IPS-18a (cell line): ENCODE measurements at regions not wholly inside any gene's neighbourhood (a gene's known extent, or its start where the extent isn't known, plus 50 kb on each side); places are given as distances from the start of the nearest gene placed in this dataset.
"Not testable (repeated sequence)": the region's sequence is repeated elsewhere in the genome, so short reads cannot be mapped to it uniquely, and the experiment has no call there.

Source experiments
- H3K27ac ChIP-seq: one replicate; pipeline ENCODE4 v1.5.1; 2013; ENCODE audit warnings: low read length
- H3K27me3 ChIP-seq: one replicate; pipeline ENCODE4 v1.6.1; 2013; ENCODE audit warnings: mild to moderate bottlenecking, low read length; ENCODE audit not compliant: control insufficient read depth, insufficient read depth
- H3K36me3 ChIP-seq: one replicate; pipeline ENCODE4 v1.6.1; 2013; ENCODE audit warnings: low read depth, low read length; ENCODE audit not compliant: control insufficient read depth
- H3K4me1 ChIP-seq: one replicate; pipeline ENCODE4 v1.6.1; 2013; ENCODE audit warnings: low read depth, low read length; ENCODE audit not compliant: control insufficient read depth
- H3K4me3 ChIP-seq: one replicate; pipeline ENCODE4 v1.5.1; 2013; ENCODE audit warnings: low read length
- H3K9ac ChIP-seq: one replicate; pipeline ENCODE4 v1.6.1; 2013; ENCODE audit warnings: mild to moderate bottlenecking, low read length, moderate library complexity
- H3K9me3 ChIP-seq: one replicate; pipeline ENCODE4 v1.6.1; 2013; ENCODE audit warnings: low read depth, low read length; ENCODE audit not compliant: control insufficient read depth

DNA sequence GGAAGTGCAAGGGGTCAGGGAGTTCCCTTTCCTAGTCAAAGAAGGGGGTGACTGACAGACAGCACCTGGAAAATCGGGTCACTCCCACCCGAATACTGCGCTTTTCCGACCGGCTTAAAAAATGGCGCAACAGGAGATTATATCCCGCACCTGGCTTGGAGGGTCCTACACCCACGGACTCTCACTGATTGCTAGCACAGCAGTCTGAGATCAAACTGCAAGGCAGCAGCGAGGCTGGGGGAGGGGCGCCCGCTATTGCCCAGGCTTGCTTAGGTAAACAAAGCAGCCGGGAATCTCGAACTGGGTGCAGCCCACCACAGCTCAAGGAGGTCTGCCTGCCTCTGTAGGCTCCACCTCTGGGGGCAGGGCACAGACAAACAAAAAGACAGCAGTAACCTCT, 333.8 kb downstream of the CENPW start:
- not testable (repeated sequence) for H3K36me3 ChIP-seq, H3K27ac ChIP-seq, H3K4me1 ChIP-seq, H3K9ac ChIP-seq, H3K27me3 ChIP-seq, H3K4me3 ChIP-seq, H3K9me3 ChIP-seq

DNA sequence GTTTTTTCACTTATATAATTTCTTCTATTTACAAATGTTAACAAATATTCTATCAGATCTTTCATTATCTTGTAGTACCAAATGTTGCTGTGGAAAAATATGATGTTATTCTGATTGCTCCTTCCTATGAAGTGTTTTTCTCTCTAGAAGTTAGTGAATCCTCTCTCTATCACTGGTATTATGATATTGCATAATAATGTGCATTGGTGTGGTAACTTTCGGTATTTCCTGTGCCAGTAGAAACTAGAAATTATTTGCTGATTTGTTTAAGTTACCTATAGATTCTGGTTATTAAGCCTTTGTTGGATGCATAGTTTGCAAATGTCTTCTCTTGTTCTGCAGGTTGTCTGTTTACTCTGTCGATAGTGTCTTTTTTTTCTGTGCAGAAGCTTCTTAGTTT, 342.5 kb downstream of the CENPW start:
- Histone ChIP-seq H3K27me3 (no peaks in the 10 kb centered on the region), H3K36me3 (no peaks in the 10 kb centered on the region), H3K4me3 (no peak overlapping the region), H3K9ac (no peak overlapping the region), H3K27ac (no peak overlapping the region), H3K9me3 (peaks cover 2% of the 10 kb centered on the region), H3K4me1 (no peaks in the 10 kb centered on the region)

DNA sequence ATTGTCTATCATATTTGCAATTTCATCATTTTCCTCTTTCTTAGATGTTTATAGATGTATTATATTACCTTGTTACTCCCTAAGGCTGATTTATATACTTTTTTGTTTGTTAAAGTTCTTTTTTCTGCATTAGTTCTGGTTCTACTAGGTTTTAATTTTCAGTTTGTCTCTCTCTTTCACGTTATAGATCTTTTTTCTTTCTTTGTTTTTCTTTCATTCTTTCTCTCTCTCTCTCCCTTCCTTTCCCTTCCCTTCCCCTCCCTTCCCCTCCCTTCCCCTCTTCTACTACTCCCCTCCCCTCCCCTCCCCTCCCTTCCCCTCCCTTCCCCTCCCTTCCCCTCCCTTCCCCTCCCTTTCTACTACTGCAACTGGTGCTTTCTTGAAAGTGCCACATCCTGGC, 345.3 kb downstream of the CENPW start:
- Histone ChIP-seq H3K9me3 (peaks cover 2% of the 10 kb centered on the region), H3K27ac (no peak overlapping the region)

DNA sequence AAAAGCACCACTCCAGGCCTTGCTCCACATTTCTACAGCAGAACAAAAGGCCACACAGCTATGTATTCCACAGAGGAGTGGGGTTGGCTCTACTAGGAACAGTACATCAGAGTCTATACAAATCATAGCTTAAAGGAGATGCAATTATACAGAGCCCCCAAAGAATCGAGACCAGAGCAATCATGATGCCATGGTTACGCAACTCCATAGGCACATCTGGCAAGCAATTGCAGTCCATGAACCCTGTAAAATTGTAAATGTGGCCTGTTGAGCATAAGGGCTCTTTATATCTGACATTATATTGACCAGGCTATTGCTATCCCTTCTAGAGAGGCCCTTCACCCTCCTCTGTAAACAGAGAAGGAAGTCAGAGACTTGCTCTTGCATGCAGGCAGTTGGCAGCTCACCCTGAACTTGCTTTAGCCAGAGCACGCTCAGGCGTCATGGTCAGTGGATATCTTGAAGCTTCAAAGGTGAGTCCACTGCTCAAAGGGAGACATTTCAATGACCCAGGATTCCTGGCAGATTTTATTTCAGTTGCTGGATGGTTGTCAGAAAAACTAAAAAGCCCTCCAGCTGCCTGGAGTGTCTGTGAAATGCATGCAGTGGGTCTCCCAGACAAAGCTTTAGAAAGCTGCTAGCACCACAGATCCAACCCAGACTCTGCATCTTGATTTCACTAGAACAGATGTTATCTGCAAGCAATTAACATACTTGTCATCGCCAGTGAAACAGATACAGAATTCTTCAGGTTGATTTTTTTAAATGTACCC, 357.2 kb downstream of the CENPW start:
- no peaks in the 10 kb centered on the region for H3K4me1 ChIP-seq
- H3K27me3 ChIP-seq = no peaks in the 10 kb centered on the region
- H3K27ac ChIP-seq = no peak overlapping the region
- no peaks in the 10 kb centered on the region for H3K9me3 ChIP-seq
- H3K9ac ChIP-seq = no peak overlapping the region
- no peaks in the 10 kb centered on the region for H3K36me3 ChIP-seq
- H3K4me3 ChIP-seq = no peak overlapping the region

More for the DNA sequence above, 345.3 kb downstream of the CENPW start:
- no peaks in the 10 kb centered on the region for H3K4me1 ChIP-seq
- no peak overlapping the region for H3K4me3 ChIP-seq
- no peaks in the 10 kb centered on the region for H3K36me3 ChIP-seq
- no peaks in the 10 kb centered on the region for H3K27me3 ChIP-seq
- no peak overlapping the region for H3K9ac ChIP-seq

DNA sequence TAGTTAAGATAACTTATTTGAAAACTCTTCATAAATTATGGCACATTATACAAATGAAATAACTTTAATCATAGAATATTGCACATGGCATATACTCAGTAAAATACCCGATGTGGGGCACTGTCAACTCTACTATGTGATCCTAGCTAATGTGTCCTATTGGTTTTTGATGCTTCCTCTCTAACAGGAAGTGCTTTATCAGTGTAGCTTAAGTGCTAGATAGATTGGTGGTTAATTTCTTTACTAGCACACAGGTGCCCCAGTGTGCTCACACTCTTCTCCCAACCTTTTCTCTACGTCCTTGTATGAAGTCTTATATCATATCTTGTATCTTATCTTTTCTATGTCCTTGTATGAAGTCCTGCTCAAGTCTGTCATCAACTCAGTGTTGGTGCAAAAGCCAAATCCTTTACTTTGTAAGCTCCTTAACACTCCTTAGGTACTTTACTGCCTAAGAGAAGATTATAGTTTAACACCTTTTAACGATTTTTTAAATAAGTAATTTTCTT, 358.9 kb downstream of the CENPW start:
- no peak overlapping the region for H3K27ac ChIP-seq
- H3K27me3 ChIP-seq = no peaks in the 10 kb centered on the region
- H3K36me3 ChIP-seq = no peaks in the 10 kb centered on the region
- H3K4me1 ChIP-seq = no peaks in the 10 kb centered on the region
- no peaks in the 10 kb centered on the region for H3K9me3 ChIP-seq
- H3K4me3 ChIP-seq = no peak overlapping the region
- H3K9ac ChIP-seq = no peak overlapping the region

DNA sequence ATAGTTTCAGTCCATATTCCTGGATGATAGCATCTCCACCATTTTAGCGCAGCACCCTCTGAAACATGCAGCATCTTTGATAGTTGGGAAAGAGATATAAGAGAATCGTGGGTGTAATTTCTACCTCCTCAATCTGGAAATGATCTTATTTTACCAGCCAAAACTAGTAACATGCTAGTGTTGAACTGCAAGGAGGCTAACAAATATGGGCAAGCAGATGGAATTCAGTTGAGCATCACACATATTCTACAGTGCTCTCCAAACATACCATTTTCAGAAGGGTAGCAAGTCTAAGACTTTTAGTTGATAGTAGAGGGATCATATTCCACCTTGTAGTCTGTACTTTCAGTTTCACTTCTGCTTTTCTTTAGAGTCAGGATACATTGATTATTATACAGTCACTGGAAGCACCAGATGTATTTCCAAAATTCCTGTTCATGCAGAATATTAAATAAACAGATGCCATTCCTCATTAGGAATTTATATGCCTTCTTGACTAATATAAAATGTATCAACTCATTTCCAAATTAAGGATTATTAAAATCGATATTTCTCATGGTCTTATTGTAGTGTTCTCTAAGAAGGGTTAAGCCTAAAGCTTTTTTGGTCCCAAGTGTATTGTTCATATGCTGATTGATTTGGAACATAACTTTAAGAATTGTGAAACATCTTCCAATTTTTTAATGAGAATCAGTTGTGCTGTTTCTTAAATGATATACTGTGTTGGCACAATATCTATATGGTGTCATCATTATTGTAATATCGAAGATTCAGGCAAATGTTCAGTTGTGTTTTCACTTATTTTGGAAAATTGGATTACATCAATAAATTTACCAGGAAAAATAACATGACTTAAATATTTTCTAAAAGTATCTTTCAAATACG, 362.0 kb downstream of the CENPW start:
- Histone ChIP-seq H3K27me3 (no peaks in the 10 kb centered on the region), H3K27ac (no peak overlapping the region), H3K9ac (no peak overlapping the region), H3K4me3 (no peak overlapping the region), H3K4me1 (no peaks in the 10 kb centered on the region), H3K9me3 (no peaks in the 10 kb centered on the region), H3K36me3 (no peaks in the 10 kb centered on the region)

DNA sequence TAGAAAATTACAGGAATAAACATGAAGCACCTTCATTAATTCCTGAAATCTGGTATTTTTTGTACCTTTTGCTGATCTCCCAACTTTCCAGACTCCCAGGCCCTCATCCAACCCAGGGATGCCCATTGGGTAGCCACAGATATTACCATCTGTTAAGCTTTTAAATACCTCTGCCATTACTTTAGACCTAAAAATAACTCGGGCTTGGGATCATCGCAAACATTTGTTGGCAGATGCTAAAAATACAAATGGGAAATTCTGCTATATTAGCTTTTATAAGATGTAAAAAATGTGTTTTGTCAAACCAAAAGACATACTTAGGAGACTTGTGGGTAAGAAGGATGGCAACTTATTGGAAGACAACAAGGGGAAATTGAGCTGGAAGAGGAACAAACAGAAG, 376.1 kb downstream of the CENPW start:
- no peak overlapping the region for H3K27ac ChIP-seq
- no peaks in the 10 kb centered on the region for H3K36me3 ChIP-seq
- H3K4me3 ChIP-seq = no peak overlapping the region
- no peaks in the 10 kb centered on the region for H3K9me3 ChIP-seq
- H3K27me3 ChIP-seq = no peaks in the 10 kb centered on the region
- H3K9ac ChIP-seq = no peak overlapping the region
- H3K4me1 ChIP-seq = peaks cover 34% of the 10 kb centered on the region

DNA sequence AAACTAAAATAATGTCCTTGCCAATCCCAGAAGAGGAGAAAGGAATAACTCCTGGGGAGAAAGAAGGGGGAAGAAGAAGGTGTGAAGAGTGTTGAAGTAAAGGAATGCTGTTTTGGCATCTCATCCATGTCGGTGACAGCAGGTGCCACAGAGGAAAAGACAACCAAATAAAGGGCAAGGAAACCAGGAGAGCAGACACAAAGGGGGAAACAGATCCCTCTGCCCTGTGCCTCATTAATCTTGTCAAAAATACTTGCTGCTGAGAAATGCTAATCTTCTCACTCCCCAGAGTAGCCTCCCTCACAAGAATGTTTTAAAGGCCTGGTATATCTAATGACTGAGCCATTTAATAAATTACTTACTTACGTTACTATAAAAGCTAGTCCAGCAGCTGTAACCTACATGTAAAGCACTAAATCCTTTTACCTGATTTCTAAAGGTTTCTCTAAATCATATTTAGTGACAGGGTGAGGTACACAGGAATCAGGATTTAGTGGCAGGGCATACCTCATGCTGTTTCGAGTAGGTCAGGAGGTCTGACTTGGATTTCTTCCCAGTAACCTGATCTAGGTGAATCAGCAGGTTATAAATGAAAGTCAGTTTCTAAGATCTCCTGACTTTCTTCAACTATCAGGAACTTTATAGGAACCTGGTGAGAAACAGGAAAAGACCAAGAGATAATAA, 377.1 kb downstream of the CENPW start:
- Histone ChIP-seq H3K4me1 (peaks cover 34% of the 10 kb centered on the region), H3K27ac (no peak overlapping the region), H3K4me3 (no peak overlapping the region), H3K9ac (no peak overlapping the region), H3K27me3 (no peaks in the 10 kb centered on the region), H3K36me3 (no peaks in the 10 kb centered on the region), H3K9me3 (no peaks in the 10 kb centered on the region)

DNA sequence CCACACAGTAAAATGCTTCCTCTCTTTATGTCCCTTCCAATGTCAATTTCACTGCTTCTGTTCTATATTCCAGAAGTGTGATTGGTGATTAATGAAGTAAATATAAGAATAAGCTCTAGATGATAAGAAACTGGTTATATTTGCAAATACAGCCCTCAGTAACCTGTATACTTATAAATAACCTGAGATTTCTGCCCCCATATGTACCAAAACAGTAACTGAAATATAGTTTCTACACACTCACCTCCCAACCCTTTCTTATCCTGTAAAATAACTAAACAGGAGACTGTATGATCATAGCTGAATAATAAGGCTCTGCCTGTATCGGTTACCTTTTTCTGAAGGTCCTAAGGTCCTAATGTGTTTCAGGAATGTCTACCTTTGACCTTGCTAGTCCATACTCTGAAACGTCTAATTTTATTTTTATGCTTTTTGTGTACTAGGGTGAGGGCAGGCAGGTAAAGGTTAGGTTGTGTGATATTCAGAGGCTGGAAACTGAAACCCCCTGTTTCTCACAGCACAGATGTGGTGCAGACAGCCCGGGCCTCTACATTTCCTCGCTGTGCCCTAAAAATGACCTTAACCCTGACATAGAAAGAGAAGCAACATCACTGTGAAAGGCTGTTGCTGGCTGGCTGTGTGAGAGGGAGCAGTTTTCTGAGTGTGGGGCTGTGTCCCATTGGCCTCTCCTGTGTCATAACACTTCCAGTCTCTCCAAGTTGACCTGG, 378.8 kb downstream of the CENPW start:
- no peaks in the 10 kb centered on the region for H3K9me3 ChIP-seq
- H3K36me3 ChIP-seq = no peaks in the 10 kb centered on the region
- no peak overlapping the region for H3K4me3 ChIP-seq
- H3K27me3 ChIP-seq = no peaks in the 10 kb centered on the region
- H3K27ac ChIP-seq = no peak overlapping the region
- peaks cover 26% of the 10 kb centered on the region for H3K4me1 ChIP-seq
- H3K9ac ChIP-seq = no peak overlapping the region

DNA sequence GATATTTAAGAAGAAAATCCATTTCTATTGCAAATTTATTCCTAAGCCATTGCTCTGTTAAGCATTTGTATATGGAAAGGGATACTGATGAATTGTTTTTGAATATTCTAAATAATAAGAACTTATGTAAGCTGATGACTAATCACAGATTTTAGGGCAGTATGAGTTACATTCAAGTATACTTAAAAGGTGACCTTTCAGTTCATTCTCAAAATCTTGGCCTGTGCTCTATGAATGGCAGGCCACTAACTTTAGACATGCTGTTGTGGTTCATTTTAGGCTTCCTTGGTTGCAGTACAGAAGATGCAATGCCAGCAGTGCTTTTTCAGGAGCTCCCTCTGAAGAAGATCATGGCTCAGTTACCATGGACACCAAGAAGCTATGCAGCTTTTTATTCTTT, 380.4 kb downstream of the CENPW start:
- Histone ChIP-seq H3K36me3 (no peaks in the 10 kb centered on the region), H3K4me3 (no peak overlapping the region), H3K27ac (no peak overlapping the region), H3K9ac (no peak overlapping the region), H3K4me1 (peaks cover 13% of the 10 kb centered on the region), H3K9me3 (no peaks in the 10 kb centered on the region), H3K27me3 (no peaks in the 10 kb centered on the region)
